SK-N-SH (cell line): ENCODE measurements at regions not wholly inside any gene's neighbourhood (a gene's known extent, or its start where the extent isn't known, plus 50 kb on each side); places are given as distances from the start of the nearest gene placed in this dataset.

Experiments used
- CTCF ChIA-PET: fragments of 300-600, 350-600 bp; formaldehyde crosslinking; extraction: SDS; loops from one replicate; lab custom pipeline; 2021; lab: Yijun Ruan, JAX
- POLR2A ChIA-PET: fragments of 350-600 bp; sonication (Branson Sonifier 250); formaldehyde crosslinking; extraction: SDS; loops from one replicate; lab custom pipeline; 2020; ENCODE audit warnings: antibody characterized with exemption, inconsistent platforms; lab: Yijun Ruan, JAX
- DNase-seq: peaks from one replicate; pipeline ENCODE4 v3.0.0; 2012
- H2AFZ ChIP-seq: fragments of 200-600 bp; sonication (generic); 2 replicates; pipeline ENCODE4 v1.8.1; 2016; ENCODE audit warnings: antibody characterized with exemption, mild to moderate bottlenecking, low read depth
- H3F3A ChIP-seq: fragments of 200-600 bp; sonication (generic); replicated peaks from 2 replicates; pipeline ENCODE3; 2016; ENCODE audit warnings: antibody characterized with exemption, mild to moderate bottlenecking; ENCODE audit not compliant: insufficient read depth
- H3K27ac ChIP-seq, 2 experiments: fragments of 200-500 bp in 1 of 2; fragments of 200-600 bp in 1 of 2; sonication (Bioruptor generic) in 1 of 2; sonication (generic), shearing (Covaris generic) in 1 of 2; 2 replicates each; pipeline versions ENCODE4 v1.5.1 to v1.6.1; 2014 to 2016; ENCODE audit warnings: low read depth in 2 of 2, inconsistent platforms in 1 of 2, low read length in 1 of 2, mild to moderate bottlenecking in 1 of 2, mixed read lengths in 1 of 2
- H3K27me3 ChIP-seq: fragments of 200-600 bp; sonication (generic), shearing (Covaris generic); 2 replicates; pipeline ENCODE4 v1.6.1; 2016; ENCODE audit warnings: mixed run types; ENCODE audit not compliant: insufficient read depth
- H3K36me3 ChIP-seq, 2 experiments: fragments of 200-500 bp in 1 of 2; fragments of 200-600 bp in 1 of 2; sonication (Bioruptor generic) in 1 of 2; sonication (generic) in 1 of 2; replicated peaks in 1 of 2; 2 replicates each; pipeline versions ENCODE3 to v1.5.1; 2014 to 2016; ENCODE audit warnings: low read length in 1 of 2, mild to moderate bottlenecking in 1 of 2; ENCODE audit not compliant: insufficient read depth in 2 of 2, control insufficient read depth in 1 of 2
- H3K4me1 ChIP-seq, 2 experiments: fragments of 200-500 bp in 1 of 2; fragments of 200-600 bp in 1 of 2; sonication (Bioruptor generic) in 1 of 2; sonication (generic), shearing (Covaris generic) in 1 of 2; 2 replicates each; pipeline versions ENCODE4 v1.5.1 to v1.6.1; 2014 to 2016; ENCODE audit warnings: low read depth in 1 of 2, low read length in 1 of 2, mixed run types in 1 of 2; ENCODE audit not compliant: insufficient read depth in 2 of 2, control insufficient read depth in 1 of 2
- H3K4me2 ChIP-seq: fragments of 200-600 bp; sonication (generic), shearing (Covaris generic); 2 replicates; pipeline ENCODE4 v1.6.1; 2017; ENCODE audit warnings: mixed run types
- H3K4me3 ChIP-seq, 2 experiments: fragments of 200-500 bp in 1 of 2; fragments of 200-600 bp in 1 of 2; sonication (Bioruptor generic) in 1 of 2; sonication (generic), shearing (Covaris generic) in 1 of 2; 2 replicates each; pipeline versions ENCODE4 v1.5.1 to v1.8.1; 2014 to 2016; ENCODE audit warnings: low read depth in 2 of 2, inconsistent platforms in 1 of 2, low read length in 1 of 2, mild to moderate bottlenecking in 1 of 2, mixed read lengths in 1 of 2, moderate library complexity in 1 of 2
- H3K79me2 ChIP-seq: fragments of 200-600 bp; sonication (generic); 2 replicates; pipeline ENCODE4 v1.8.1; 2017; ENCODE audit warnings: mild to moderate bottlenecking; ENCODE audit not compliant: insufficient read depth
- H3K9ac ChIP-seq: fragments of 200-600 bp; sonication (generic); 2 replicates; pipeline ENCODE4 v1.6.1; 2017; ENCODE audit warnings: mixed run types
- H3K9me2 ChIP-seq: fragments of 200-600 bp; sonication (generic); 2 replicates; pipeline ENCODE4 v1.6.1; 2017; ENCODE audit warnings: mixed run types
- H3K9me3 ChIP-seq: fragments of 200-600 bp; sonication (generic); 2 replicates; pipeline ENCODE4 v1.6.1; 2017; ENCODE audit warnings: mixed run types, mild to moderate bottlenecking, moderate library complexity
- H4K20me1 ChIP-seq: fragments of 200-600 bp; sonication (generic); 2 replicates; pipeline ENCODE4 v1.6.1; 2017; ENCODE audit warnings: mild to moderate bottlenecking, mixed run types; ENCODE audit not compliant: insufficient read depth
- CTCF ChIP-seq: fragments of 200-600 bp; sonication (generic); IDR thresholded peaks from 2 replicates; pipeline ENCODE4 v1.6.1; 2017; ENCODE audit warnings: antibody characterized with exemption, mild to moderate bottlenecking, moderate library complexity
- EP300 ChIP-seq, 2 experiments: IDR thresholded peaks; 2 replicates each; pipeline versions ENCODE4 v1.4.0 to v1.6.1; 2012; ENCODE audit warnings: borderline replicate concordance in 1 of 2, low read depth in 1 of 2, low read length in 1 of 2
- EZH2phosphoT487 ChIP-seq: fragments of 200-600 bp; sonication (generic); IDR thresholded peaks from 2 replicates; pipeline ENCODE4 v1.6.1; 2017; ENCODE audit warnings: low read depth, mixed run types, mild to moderate bottlenecking, antibody characterized with exemption, moderate library complexity, borderline replicate concordance
- FOXJ3 ChIP-seq: sonication (generic); formaldehyde crosslinking; IDR thresholded peaks from 2 replicates; pipeline ENCODE4 v1.5.1; 2020; ENCODE audit warnings: mild to moderate bottlenecking, missing genetic modification reagents
- FOXM1 ChIP-seq: IDR thresholded peaks from 2 replicates; pipeline ENCODE4 v1.4.0; 2012; ENCODE audit warnings: low read depth, mild to moderate bottlenecking
- MAX ChIP-seq: IDR thresholded peaks from 2 replicates; pipeline ENCODE4 v1.4.0; 2012; ENCODE audit warnings: low read depth
- PBX3 ChIP-seq: IDR thresholded peaks from 2 replicates; pipeline ENCODE4; 2012
- RAD21 ChIP-seq: IDR thresholded peaks from 2 replicates; pipeline ENCODE4 v1.6.1; 2012; ENCODE audit warnings: mild to moderate bottlenecking, low read length
- REST ChIP-seq: IDR thresholded peaks from 2 replicates; pipeline ENCODE4 v1.6.1; 2012; ENCODE audit warnings: mild to moderate bottlenecking, low read depth, low read length, moderate library complexity
- RFX5 ChIP-seq: IDR thresholded peaks from 2 replicates; pipeline ENCODE4 v1.6.1; 2012; ENCODE audit warnings: mild to moderate bottlenecking, improper control_type of control experiment, low read length
- SIN3A ChIP-seq: IDR thresholded peaks from 2 replicates; pipeline ENCODE4 v1.6.1; 2012; ENCODE audit warnings: low read depth, mild to moderate bottlenecking, low read length, moderate library complexity, borderline replicate concordance
- TAF1 ChIP-seq: IDR thresholded peaks from 2 replicates; pipeline ENCODE4 v1.6.1; 2012; ENCODE audit warnings: low read depth, mild to moderate bottlenecking, low read length, moderate library complexity, borderline replicate concordance
- TCF12 ChIP-seq: IDR thresholded peaks from 2 replicates; pipeline ENCODE4 v1.4.0; 2012
- USF1 ChIP-seq: IDR thresholded peaks from 2 replicates; pipeline ENCODE4 v1.4.0; 2012; ENCODE audit warnings: low read depth, borderline replicate concordance
- USF2 ChIP-seq: fragments of 150-350 bp; IDR thresholded peaks from 2 replicates; pipeline ENCODE4 v1.6.1; 2017; ENCODE audit warnings: antibody characterized with exemption, low read length, low read depth, borderline replicate concordance
- YY1 ChIP-seq: IDR thresholded peaks from 2 replicates; pipeline ENCODE4 v1.4.0; 2012; ENCODE audit warnings: low read depth, mild to moderate bottlenecking
- ZBTB33 ChIP-seq: IDR thresholded peaks from 2 replicates; pipeline ENCODE4 v1.4.0; 2012; ENCODE audit warnings: low read depth, borderline replicate concordance
- WGBS: methylation state at CpG from one replicate; pipeline ENCODE4 v1.1.6; 2017; ENCODE audit warnings: low lambda C conversion rate; 5-methylcytosine and 5-hydroxymethylcytosine counted together

- Histone ChIP-seq H3K36me3 (no peaks in the 10 kb centered on the region), H3K9me3 (no peaks in the 10 kb centered on the region), H4K20me1 (no peaks in the 10 kb centered on the region), H3K4me3 (no peak overlapping the region), H2AFZ (no peak overlapping the region), H3K4me2 (no peak overlapping the region)
- CTCF ChIA-PET: no interaction called here
- no peak for DNase-seq
- TF ChIP-seq RAD21 (no peak), REST (no peak), RFX5 (no peak), PBX3 (no peak), MAX (no peak), ZBTB33 (no peak), TAF1 (no peak), FOXJ3 (CRISPR knock-in tag) (no peak), USF1 (no peak), EZH2phosphoT487 (no peak), CTCF (no peak), TCF12 (no peak), FOXM1 (no peak), YY1 (no peak), USF2 (no peak), EP300 (IDR thresholded peaks at IDR 0.05; ENCODE audit: borderline replicate concordance in 1 of 2, low read depth in 1 of 2, low read length in 1 of 2) (no peak), SIN3A (no peak)
- TF ChIP-seq, all 33 proteins: peak for 0
- H3K79me2 ChIP-seq: no peaks in the 10 kb centered on the region
- 38% methylated on average over 9 of the region's 9 CpGs for WGBS
- H3K27ac ChIP-seq: no peak overlapping the region
- POLR2A ChIA-PET: no interaction called here
- H3F3A ChIP-seq: no peaks in the 10 kb centered on the region
- H3K4me1 ChIP-seq: no peaks in the 10 kb centered on the region
- H3K9ac ChIP-seq: no peak overlapping the region
- no peaks in the 10 kb centered on the region for H3K9me2 ChIP-seq
- peaks cover 27% of the 10 kb centered on the region for H3K27me3 ChIP-seq
Measured at GRCh38 chr1:121517586-121518230, 332.9 kb downstream of the SRGAP2C start.
